Activated T-helper 1 cell treated with anti-CD3 and anti-CD28 coated beads, Interleukin-12 subunit alpha, Interleukin-12 subunit beta, Interleukin-2, Interleukin-4 antibody, amounts not matched to agents 30 ng/mL and 10 ng/mL and 1 ng/mL, durations not matched to agents 14 hours and 24 hours and 36 hours (primary cell): ENCODE measurements at regions not wholly inside any gene's neighbourhood (a gene's known extent, or its start where the extent isn't known, plus 50 kb on each side); places are given as distances from the start of the nearest gene placed in this dataset.

Experiments
- DNase-seq: peaks from one replicate; pipeline ENCODE4 v3.0.0; 2021; ENCODE audit warnings: low spot score
- H3K27ac Mint-ChIP-seq: one replicate; pipeline ENCODE4 v1.8.0; 2021; ENCODE audit warnings: mild to moderate bottlenecking, mixed read lengths
- H3K27me3 Mint-ChIP-seq: one replicate; pipeline ENCODE4 v1.8.0; 2022; ENCODE audit warnings: mild to moderate bottlenecking, moderate library complexity, mixed read lengths; ENCODE audit not compliant: insufficient read depth
- H3K36me3 Mint-ChIP-seq: one replicate; pipeline ENCODE4 v1.8.0; 2021; ENCODE audit warnings: low read depth, mixed read lengths
- H3K4me1 Mint-ChIP-seq: one replicate; pipeline ENCODE4 v1.8.0; 2021; ENCODE audit warnings: low read depth, mixed read lengths
- H3K4me3 Mint-ChIP-seq: one replicate; pipeline ENCODE4 v1.8.0; 2021; ENCODE audit warnings: mild to moderate bottlenecking, moderate library complexity, mixed read lengths
- H3K9me3 Mint-ChIP-seq: one replicate; pipeline ENCODE4 v1.8.0; 2021; ENCODE audit warnings: mixed read lengths
- intact Hi-C: fragments of 100-400 bp; cut with micrococcal nuclease; formaldehyde crosslinking; loops from one replicate; pipeline ENCODE4 v1.15.1; 2024

DNA sequence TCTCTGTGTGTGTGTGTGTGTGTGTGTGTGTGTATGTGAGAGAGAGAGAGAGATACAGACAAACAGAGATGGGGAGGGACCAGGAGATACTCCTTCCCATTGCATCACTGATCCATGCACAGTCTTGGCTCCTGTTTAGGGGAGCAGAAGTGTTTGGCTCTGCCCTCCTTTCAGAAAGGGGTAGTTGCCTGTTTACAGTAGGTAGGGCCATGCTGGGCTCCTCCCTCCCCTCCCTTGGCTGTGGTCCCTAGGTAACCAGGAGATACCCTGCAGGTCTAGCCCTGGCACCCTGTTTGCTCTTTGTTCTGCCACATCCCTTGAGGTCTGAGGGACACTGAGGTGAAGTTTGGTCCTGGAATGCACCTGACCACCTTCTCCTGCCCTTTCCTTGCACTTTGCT, 95.3 kb downstream of the RAMP3 start:
- DNase-seq: no peak
- Mint-ChIP-seq H3K4me3 (no peak overlapping the region), H3K9me3 (no peaks in the 10 kb centered on the region), H3K27me3 (peaks cover 26% of the 10 kb centered on the region), H3K27ac (no peak overlapping the region), H3K4me1 (no peaks in the 10 kb centered on the region), H3K36me3 (no peaks in the 10 kb centered on the region)
- intact Hi-C loops: no loop called here

DNA sequence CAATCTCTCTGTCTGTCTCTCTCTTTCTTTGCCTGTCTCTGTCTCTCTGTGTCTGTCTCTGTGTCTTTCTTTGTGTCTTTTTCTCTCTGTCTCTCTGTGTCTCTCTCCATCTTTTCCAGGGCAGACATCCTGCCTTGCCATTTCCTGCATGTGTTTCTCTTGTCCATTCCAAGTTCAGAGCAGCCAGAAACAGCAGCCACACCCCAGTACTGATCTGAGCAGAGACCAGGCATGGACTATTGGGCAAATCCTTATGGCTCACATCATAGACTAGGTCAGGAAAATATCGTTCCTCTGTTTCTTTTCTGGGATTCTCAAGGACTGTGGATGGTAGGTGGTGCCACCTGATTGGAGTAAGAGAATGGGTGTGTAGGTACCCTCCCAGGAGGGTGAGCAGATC, 95.8 kb downstream of the RAMP3 start:
- no peaks in the 10 kb centered on the region for H3K9me3 Mint-ChIP-seq
- no peaks in the 10 kb centered on the region for H3K36me3 Mint-ChIP-seq
- no peak overlapping the region for H3K4me3 Mint-ChIP-seq
- peaks cover 21% of the 10 kb centered on the region for H3K27me3 Mint-ChIP-seq
- H3K4me1 Mint-ChIP-seq: no peaks in the 10 kb centered on the region
- DNase-seq: no peak
- intact Hi-C loops: no loop called here
- H3K27ac Mint-ChIP-seq: peak overlapping the region; percentile 49

DNA sequence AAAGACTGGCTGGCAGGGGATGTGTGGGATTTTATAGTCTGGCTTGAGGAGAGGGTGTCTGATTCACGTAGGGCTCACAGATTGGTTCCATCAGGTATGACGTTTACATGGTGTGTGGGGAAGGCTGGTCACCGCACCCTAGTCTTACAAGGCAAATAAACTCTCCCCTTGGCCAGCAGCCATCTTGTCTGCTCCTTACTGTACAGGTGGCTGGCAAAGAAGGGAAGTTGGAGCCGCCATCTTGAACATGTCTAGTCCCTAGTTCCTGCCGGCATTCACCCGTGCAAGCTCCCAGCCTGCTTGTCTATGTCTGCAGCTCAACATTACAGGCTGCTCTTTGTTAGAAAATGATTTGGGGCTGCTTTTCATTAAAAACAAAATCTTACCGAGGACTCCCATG, 97.6 kb downstream of the RAMP3 start:
- intact Hi-C loops: no loop called here
- no peaks in the 10 kb centered on the region for H3K36me3 Mint-ChIP-seq
- H3K27ac Mint-ChIP-seq: no peak overlapping the region
- no peaks in the 10 kb centered on the region for H3K9me3 Mint-ChIP-seq
- peaks cover 20% of the 10 kb centered on the region for H3K27me3 Mint-ChIP-seq
- H3K4me3 Mint-ChIP-seq: no peak overlapping the region
- H3K4me1 Mint-ChIP-seq: no peaks in the 10 kb centered on the region
- no peak for DNase-seq

DNA sequence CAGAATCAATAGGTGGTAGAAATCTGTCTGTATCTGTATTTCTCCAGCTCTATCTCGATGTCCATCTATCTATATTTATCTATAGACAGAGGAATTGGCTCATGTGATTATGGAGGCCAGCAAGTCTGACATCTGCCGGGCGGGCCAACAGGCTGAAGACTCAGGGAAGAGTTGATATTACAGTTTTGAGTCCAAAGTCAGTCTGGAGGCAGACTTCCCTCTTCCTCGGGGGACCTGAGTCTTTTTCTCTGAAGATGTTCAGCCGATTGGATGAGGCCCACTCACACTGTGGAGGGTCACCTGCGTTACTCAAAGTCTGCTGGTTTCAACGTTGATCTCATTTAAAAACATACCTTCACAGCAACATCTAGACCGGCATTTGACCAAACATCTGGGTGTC, 98.7 kb downstream of the RAMP3 start:
- DNase-seq: no peak
- H3K27me3 Mint-ChIP-seq: peaks cover 13% of the 10 kb centered on the region
- no peaks in the 10 kb centered on the region for H3K9me3 Mint-ChIP-seq
- intact Hi-C loops: no loop called here
- H3K36me3 Mint-ChIP-seq: no peaks in the 10 kb centered on the region
- H3K4me3 Mint-ChIP-seq: no peak overlapping the region
- no peak overlapping the region for H3K27ac Mint-ChIP-seq
- no peaks in the 10 kb centered on the region for H3K4me1 Mint-ChIP-seq

DNA sequence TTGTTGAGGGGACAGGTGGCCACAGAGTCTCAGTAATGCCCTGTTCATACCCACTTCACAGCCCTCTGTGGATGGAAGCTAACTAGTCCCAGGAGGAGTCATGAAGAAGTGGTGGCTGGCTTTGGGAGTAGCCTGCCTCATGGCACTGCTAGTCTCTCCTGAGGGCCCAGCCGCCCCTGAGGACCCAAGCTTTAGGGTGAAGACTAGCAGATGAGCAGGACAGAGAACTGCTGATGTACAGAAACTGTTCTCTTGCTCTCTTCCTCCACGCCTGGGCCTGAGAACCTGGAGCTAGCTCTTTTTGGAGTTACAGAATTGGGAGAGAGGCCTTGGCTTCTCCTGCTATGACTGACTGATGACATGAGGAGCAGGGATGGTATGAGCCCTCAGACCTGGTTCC, 99.2 kb downstream of the RAMP3 start:
- H3K36me3 Mint-ChIP-seq: no peaks in the 10 kb centered on the region
- H3K4me1 Mint-ChIP-seq: no peaks in the 10 kb centered on the region
- no peaks in the 10 kb centered on the region for H3K9me3 Mint-ChIP-seq
- intact Hi-C loops: no loop called here
- no peak overlapping the region for H3K4me3 Mint-ChIP-seq
- H3K27ac Mint-ChIP-seq: no peak overlapping the region
- peaks cover 13% of the 10 kb centered on the region for H3K27me3 Mint-ChIP-seq
- no peak for DNase-seq

DNA sequence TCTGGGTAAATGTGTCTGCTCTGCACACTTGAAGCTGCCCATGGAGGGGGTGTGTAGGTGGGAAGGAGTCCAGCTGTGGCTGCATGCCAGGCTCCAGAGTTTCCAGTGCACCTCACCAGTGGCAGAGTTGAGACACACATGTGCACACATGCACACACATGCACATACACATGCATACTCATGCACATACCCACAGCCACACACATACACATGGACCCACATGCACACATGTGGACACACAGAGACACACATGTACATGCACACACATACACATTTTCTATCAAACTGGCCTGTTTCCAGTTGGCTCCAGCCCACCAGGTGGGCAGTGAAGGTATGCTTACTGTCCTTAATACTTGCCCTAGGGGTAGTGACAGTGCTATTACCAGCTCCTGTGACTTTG, 99.7 kb downstream of the RAMP3 start:
- Mint-ChIP-seq H3K4me1 (no peaks in the 10 kb centered on the region), H3K27ac (no peak overlapping the region), H3K4me3 (no peak overlapping the region), H3K36me3 (no peaks in the 10 kb centered on the region), H3K9me3 (no peaks in the 10 kb centered on the region), H3K27me3 (peaks cover 13% of the 10 kb centered on the region)
- no peak for DNase-seq
- intact Hi-C loops: no loop called here

DNA sequence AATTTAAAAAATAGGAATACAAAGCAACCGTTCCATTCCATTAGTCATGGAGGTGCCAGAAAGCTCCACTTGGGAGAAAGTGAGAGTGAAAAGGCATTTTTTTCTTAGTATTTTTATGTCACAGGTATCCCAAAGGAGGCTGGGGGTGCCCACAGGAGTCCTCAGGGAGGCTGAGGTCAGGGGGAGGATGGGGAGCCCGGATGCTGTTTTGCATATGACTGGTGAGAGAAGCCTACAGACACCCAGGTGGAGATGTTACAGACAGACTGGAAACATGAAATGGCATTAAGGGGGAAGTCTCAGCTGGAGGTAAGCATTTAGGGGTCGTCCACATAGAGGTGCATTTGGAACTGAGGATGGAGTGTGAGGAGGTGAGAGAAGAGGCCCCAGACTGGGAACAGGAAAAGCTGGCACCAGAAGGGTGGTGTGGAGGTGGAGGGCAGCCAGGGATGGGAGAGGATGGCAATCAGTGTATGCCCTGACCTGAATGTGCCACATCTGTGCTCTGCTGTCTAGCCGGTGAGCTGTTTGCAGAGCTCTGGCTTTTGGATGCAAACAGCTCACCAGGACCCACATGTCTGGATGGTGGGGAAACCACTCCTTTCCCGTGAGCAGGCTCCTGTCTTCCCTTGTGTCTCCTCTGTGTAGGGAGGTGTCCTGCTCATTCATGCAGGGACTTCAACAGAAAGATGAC, 101.1 kb downstream of the RAMP3 start:
- intact Hi-C loops: no loop called here
- no peak for DNase-seq
- H3K36me3 Mint-ChIP-seq: no peaks in the 10 kb centered on the region
- H3K9me3 Mint-ChIP-seq: no peaks in the 10 kb centered on the region
- H3K27ac Mint-ChIP-seq: no peak overlapping the region
- H3K4me3 Mint-ChIP-seq: no peak overlapping the region
- H3K4me1 Mint-ChIP-seq: no peaks in the 10 kb centered on the region
- peaks cover 4% of the 10 kb centered on the region for H3K27me3 Mint-ChIP-seq

DNA sequence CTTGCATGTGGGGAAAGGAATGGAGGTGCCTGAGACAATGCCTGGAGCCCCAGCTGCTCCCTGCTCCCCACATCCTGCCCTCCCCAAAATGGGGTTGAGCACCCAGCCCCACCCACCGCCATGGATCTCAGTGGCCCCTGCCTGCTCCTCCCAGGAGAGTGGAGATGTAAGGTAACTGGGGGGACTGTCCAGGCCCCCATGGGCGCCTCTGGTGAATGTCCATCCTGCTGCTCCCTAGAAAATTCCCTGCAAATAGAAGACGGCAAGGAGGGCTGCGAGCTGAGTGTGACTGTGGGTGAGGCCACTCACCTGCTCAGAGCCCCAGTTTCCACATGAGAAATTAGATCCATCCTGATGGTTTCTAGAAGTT, 101.6 kb downstream of the RAMP3 start:
- Mint-ChIP-seq H3K4me1 (no peaks in the 10 kb centered on the region), H3K4me3 (no peak overlapping the region), H3K27me3 (peaks cover 4% of the 10 kb centered on the region), H3K36me3 (no peaks in the 10 kb centered on the region), H3K27ac (no peak overlapping the region), H3K9me3 (no peaks in the 10 kb centered on the region)
- DNase-seq: no peak
- intact Hi-C loops: no loop called here

DNA sequence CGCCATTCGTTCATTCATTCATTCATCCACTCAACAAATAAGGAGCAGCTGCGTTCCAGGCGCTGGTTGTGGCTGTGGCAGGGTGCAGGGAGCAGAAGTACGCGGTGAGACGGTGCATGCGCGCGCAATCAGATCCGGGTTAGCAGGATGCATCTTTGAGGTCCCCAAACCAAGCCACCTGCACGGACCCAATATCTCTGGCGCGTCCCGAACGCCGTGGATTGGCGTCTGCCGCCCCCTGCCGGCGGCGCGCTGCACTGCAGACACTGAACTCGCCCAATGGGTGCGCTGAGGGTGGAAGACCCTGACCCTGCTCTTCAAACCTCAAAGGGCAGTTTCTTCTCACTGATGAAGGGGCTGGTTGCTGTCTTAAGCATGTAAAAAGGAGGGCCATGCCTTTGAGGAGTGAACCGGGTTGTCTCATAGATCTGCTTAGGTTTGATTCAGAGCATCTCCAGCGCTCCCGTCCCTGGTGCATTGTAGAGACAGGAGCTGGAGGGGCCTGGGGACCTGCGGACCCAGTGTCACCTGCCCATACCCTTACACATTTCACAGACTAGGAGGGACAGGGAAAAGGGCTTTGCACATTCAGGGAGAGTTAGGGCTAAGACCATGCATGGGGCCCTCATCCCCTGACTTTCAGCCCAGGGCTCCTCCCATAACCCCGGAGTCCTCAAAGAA, 102.5 kb downstream of the RAMP3 start:
- no peak overlapping the region for H3K4me3 Mint-ChIP-seq
- intact Hi-C loops: loop anchor here (1.0 to 10.0 kb wide), 2 partner anchors 106 to 595 kb away; no protein-coding TSS in a partner anchor
- no peaks in the 10 kb centered on the region for H3K36me3 Mint-ChIP-seq
- no peaks in the 10 kb centered on the region for H3K4me1 Mint-ChIP-seq
- peaks cover 7% of the 10 kb centered on the region for H3K27me3 Mint-ChIP-seq
- no peaks in the 10 kb centered on the region for H3K9me3 Mint-ChIP-seq
- no peak overlapping the region for H3K27ac Mint-ChIP-seq
- DNase-seq: peak; percentile 68

DNA sequence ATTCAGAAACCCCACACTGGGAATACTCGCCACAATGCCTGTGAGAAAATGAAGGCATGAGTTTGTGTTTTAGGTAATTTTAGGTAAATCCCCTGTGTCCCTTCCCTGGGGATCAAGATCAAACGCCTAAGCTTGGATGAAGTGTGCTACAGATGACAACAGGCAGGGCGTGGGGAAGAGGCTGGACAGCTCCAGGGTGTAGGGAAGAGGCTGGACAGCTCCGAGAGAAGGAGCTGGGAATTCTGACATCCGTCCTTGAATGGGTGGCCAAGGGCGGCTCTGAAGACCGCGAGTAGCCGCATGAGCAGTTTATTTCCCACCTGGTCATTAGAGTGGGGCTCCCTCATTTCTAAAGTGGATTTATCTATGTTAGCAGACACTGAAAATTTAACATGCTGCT, 109.7 kb downstream of the RAMP3 start:
- H3K27ac Mint-ChIP-seq: no peak overlapping the region
- H3K4me3 Mint-ChIP-seq: no peak overlapping the region
- no peaks in the 10 kb centered on the region for H3K4me1 Mint-ChIP-seq
- intact Hi-C loops: loop anchor here (10.0 kb wide), 1 partner anchor 588 kb away; no protein-coding TSS in a partner anchor
- no peaks in the 10 kb centered on the region for H3K9me3 Mint-ChIP-seq
- H3K27me3 Mint-ChIP-seq: peaks cover 11% of the 10 kb centered on the region
- DNase-seq: no peak
- H3K36me3 Mint-ChIP-seq: no peaks in the 10 kb centered on the region

DNA sequence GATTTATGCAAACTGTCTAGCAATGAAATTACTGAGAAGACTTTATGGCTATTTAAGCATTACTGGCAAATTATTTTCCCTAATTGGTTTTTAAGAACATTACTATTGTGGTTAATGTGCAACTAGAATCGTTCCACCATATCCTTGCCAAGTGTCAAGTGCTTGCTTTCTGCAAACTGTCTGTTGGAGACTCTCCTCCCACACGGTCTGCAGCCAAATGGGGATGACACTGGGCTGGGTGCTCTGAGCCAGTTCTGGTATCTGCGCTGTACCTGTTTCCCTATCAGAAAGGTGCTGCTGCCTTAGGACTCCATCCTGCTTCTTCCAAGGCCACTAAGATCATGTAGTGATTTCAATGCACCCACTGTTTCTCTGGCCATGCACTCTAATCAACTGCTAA, 110.4 kb downstream of the RAMP3 start:
- Mint-ChIP-seq H3K27ac (no peak overlapping the region), H3K4me1 (no peaks in the 10 kb centered on the region), H3K36me3 (no peaks in the 10 kb centered on the region), H3K9me3 (no peaks in the 10 kb centered on the region), H3K27me3 (peaks cover 11% of the 10 kb centered on the region), H3K4me3 (no peak overlapping the region)
- DNase-seq: no peak
- intact Hi-C loops: loop anchor here (10.0 kb wide), 1 partner anchor 587 kb away; no protein-coding TSS in a partner anchor

DNA sequence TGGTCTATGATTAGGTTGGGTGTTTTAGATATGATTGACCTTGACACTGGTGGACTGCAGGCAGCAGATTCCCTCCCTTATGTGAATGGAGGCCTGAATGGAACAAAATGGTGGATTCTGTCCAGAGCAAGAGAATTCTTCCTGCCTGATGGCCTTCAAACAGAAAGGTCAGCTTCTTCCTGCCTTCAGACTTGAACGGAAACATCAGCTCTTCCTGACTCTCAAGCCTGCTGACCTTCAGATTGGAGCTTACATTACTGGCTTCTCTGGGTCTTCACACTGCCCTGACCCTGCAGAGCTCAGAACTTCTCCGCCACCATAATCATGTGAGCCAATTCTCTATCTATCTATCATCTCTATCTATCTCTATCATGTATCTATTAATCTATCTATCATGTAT, 111.6 kb downstream of the RAMP3 start:
- no peaks in the 10 kb centered on the region for H3K4me1 Mint-ChIP-seq
- intact Hi-C loops: loop anchor here (10.0 kb wide), 1 partner anchor 586 kb away; no protein-coding TSS in a partner anchor
- no peaks in the 10 kb centered on the region for H3K9me3 Mint-ChIP-seq
- H3K27me3 Mint-ChIP-seq: peaks cover 10% of the 10 kb centered on the region
- no peaks in the 10 kb centered on the region for H3K36me3 Mint-ChIP-seq
- DNase-seq: no peak
- no peak overlapping the region for H3K4me3 Mint-ChIP-seq
- no peak overlapping the region for H3K27ac Mint-ChIP-seq

DNA sequence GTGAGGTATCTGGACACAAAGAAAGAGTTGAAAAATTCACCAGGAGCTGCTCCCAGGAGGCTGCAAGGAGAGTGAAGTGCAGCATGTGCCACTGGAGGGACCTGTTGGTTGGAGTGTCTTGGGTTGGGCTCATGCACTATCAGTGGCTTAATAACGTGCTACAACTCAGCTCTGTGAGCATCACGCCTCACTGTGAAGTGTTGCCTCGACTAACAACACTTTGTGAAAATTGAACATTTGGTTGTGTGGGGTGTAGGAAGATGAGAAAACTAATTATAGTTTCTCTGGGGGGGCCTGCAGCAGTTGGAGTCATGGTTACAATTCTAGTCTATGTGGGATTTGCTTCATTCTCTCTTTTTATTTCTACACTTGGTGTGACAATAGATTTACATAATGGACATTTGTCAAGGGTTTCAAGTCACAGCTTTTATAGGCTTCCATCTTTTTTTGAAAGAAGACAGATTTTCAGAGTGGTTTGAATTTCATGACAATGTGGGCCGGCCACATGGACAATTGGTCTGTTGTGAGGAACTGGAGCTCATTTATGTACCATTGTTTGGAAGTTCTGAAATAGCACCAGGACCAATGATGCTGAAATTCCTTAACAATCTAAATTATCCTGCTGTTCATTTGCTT, 121.3 kb downstream of the RAMP3 start:
- intact Hi-C loops: no loop called here
- no peak overlapping the region for H3K27ac Mint-ChIP-seq
- H3K9me3 Mint-ChIP-seq: no peaks in the 10 kb centered on the region
- H3K27me3 Mint-ChIP-seq: peaks cover 20% of the 10 kb centered on the region
- H3K4me3 Mint-ChIP-seq: no peak overlapping the region
- no peaks in the 10 kb centered on the region for H3K36me3 Mint-ChIP-seq
- no peaks in the 10 kb centered on the region for H3K4me1 Mint-ChIP-seq
- DNase-seq: no peak
